GM23338 (cell line): ENCODE measurements at regions not wholly inside any gene's neighbourhood (a gene's known extent, or its start where the extent isn't known, plus 50 kb on each side); places are given as distances from the start of the nearest gene placed in this dataset.

Experiments used
- ATAC-seq: fragments of 200-7000 bp; cut with Tn5 transposase; 3 replicates; pipeline ENCODE4 v1.9.1; 2020
- DNase-seq: peaks from one replicate; pipeline ENCODE4 v3.0.0-alpha.2; 2015; ENCODE audit warnings: low spot score
- H2AFZ ChIP-seq: fragments of 200-600 bp; sonication (generic); 2 replicates; pipeline ENCODE4 v1.8.0; 2016; ENCODE audit warnings: antibody characterized with exemption, mild to moderate bottlenecking, moderate library complexity
- H3F3A ChIP-seq: fragments of 200-600 bp; sonication (generic); replicated peaks from 2 replicates; pipeline ENCODE4 v1.8.0; 2017; ENCODE audit warnings: antibody characterized with exemption, mixed run types, low read depth
- H3K27ac ChIP-seq: fragments of 200-600 bp; sonication (generic); 2 replicates; pipeline ENCODE4 v1.6.1; 2016; ENCODE audit warnings: low read depth
- H3K27me3 ChIP-seq: fragments of 200-600 bp; sonication (generic); 2 replicates; pipeline ENCODE4 v1.8.0; 2016; ENCODE audit warnings: mild to moderate bottlenecking, mixed run types, moderate library complexity; ENCODE audit not compliant: insufficient read depth
- H3K36me3 ChIP-seq: fragments of 200-600 bp; sonication (generic); 2 replicates; pipeline ENCODE4 v1.8.0; 2016; ENCODE audit warnings: mild to moderate bottlenecking; ENCODE audit not compliant: insufficient read depth
- H3K4me1 ChIP-seq: fragments of 200-600 bp; sonication (generic); 2 replicates; pipeline ENCODE4 v1.8.0; 2016; ENCODE audit warnings: mild to moderate bottlenecking, moderate library complexity; ENCODE audit not compliant: insufficient read depth
- H3K4me2 ChIP-seq: fragments of 200-600 bp; sonication (generic); 2 replicates; pipeline ENCODE4 v1.7.1; 2017; ENCODE audit warnings: mixed run types
- H3K4me3 ChIP-seq: fragments of 200-600 bp; sonication (generic); 2 replicates; pipeline ENCODE4 v1.6.1; 2016; ENCODE audit warnings: mixed run types
- H3K79me2 ChIP-seq: fragments of 200-600 bp; sonication (generic); replicated peaks from 2 replicates; pipeline ENCODE4 v1.8.0; 2017; ENCODE audit warnings: mild to moderate bottlenecking; ENCODE audit not compliant: insufficient read depth
- H3K9me2 ChIP-seq: fragments of 200-600 bp; sonication (generic); 2 replicates; pipeline ENCODE4 v1.8.0; 2017; ENCODE audit not compliant: insufficient read depth
- H4K20me1 ChIP-seq: fragments of 200-600 bp; sonication (generic); replicated peaks from 2 replicates; pipeline ENCODE4 v1.8.0; 2017; ENCODE audit warnings: mild to moderate bottlenecking; ENCODE audit not compliant: insufficient read depth
- H3K27ac Mint-ChIP-seq: 2 replicates; pipeline ENCODE4 v1.8.0; 2020; ENCODE audit warnings: inconsistent platforms, mild to moderate bottlenecking, moderate library complexity, mixed read lengths
- H3K27me3 Mint-ChIP-seq: 3 replicates; pipeline ENCODE4 v1.8.0; 2022; ENCODE audit warnings: low read depth, mild to moderate bottlenecking, moderate library complexity, mixed read lengths, inconsistent platforms; ENCODE audit not compliant: insufficient read depth, poor library complexity
- H3K36me3 Mint-ChIP-seq: 3 replicates; pipeline ENCODE4 v1.8.0; 2021; ENCODE audit warnings: low read depth, mild to moderate bottlenecking, inconsistent platforms, moderate library complexity, mixed read lengths
- H3K4me1 Mint-ChIP-seq: 3 replicates; pipeline ENCODE4 v1.8.0; 2020; ENCODE audit warnings: mild to moderate bottlenecking, inconsistent platforms, mixed read lengths
- H3K4me3 Mint-ChIP-seq: 3 replicates; pipeline ENCODE4 v1.8.0; 2021; ENCODE audit warnings: moderate library complexity, mild to moderate bottlenecking, inconsistent platforms, mixed read lengths
- H3K9me3 Mint-ChIP-seq: 3 replicates; pipeline ENCODE4 v1.8.0; 2020; ENCODE audit warnings: moderate library complexity, mild to moderate bottlenecking, inconsistent platforms, mixed read lengths
- CREB1 ChIP-seq: fragments of 250-450 bp; sonication (Bioruptor Pico); IDR thresholded peaks from 2 replicates; pipeline ENCODE4 v1.5.0; 2020; ENCODE audit warnings: low read depth, mild to moderate bottlenecking, moderate library complexity
- EZH2 ChIP-seq: fragments of 200-600 bp; sonication (generic); IDR thresholded peaks from one replicate; pipeline ENCODE4 v1.8.0; 2017; ENCODE audit warnings: antibody characterized with exemption, mild to moderate bottlenecking, low read depth; ENCODE audit not compliant: unreplicated experiment
- EZH2phosphoT487 ChIP-seq: fragments of 200-600 bp; sonication (generic); IDR thresholded peaks from one replicate; pipeline ENCODE4 v1.8.1; 2018; ENCODE audit warnings: antibody characterized with exemption; ENCODE audit not compliant: unreplicated experiment
- JUNB ChIP-seq: IDR thresholded peaks from one replicate; pipeline ENCODE4 v1.6.1; 2016; ENCODE audit warnings: antibody characterized with exemption; ENCODE audit not compliant: unreplicated experiment
- NANOG ChIP-seq: IDR thresholded peaks from 2 replicates; pipeline ENCODE4 v1.6.1; 2016; ENCODE audit warnings: antibody characterized with exemption, borderline replicate concordance
- POLR2AphosphoS5 ChIP-seq: IDR thresholded peaks from 2 replicates; pipeline ENCODE4 v1.6.1; 2016; ENCODE audit warnings: antibody characterized with exemption, low read depth
- REST ChIP-seq: IDR thresholded peaks from one replicate; pipeline ENCODE4 v1.6.1; 2018; ENCODE audit warnings: antibody characterized with exemption; ENCODE audit not compliant: unreplicated experiment
- STAT1 ChIP-seq: IDR thresholded peaks from one replicate; pipeline ENCODE4 v1.6.1; 2016; ENCODE audit warnings: antibody characterized with exemption; ENCODE audit not compliant: unreplicated experiment
- ZNF331 ChIP-seq: fragments of 250-450 bp; sonication (Bioruptor Pico); IDR thresholded peaks from 2 replicates; pipeline ENCODE4 v1.5.0; 2020; ENCODE audit warnings: low read depth, mild to moderate bottlenecking, moderate library complexity
- ZNF462 ChIP-seq: fragments of 250-450 bp; sonication (Bioruptor Pico); IDR thresholded peaks from 2 replicates; pipeline ENCODE4 v1.5.0; 2020; ENCODE audit warnings: mild to moderate bottlenecking, moderate library complexity

GRCh38 chr1:60672449-60672848, 409.9 kb upstream of the NFIA start:
- Histone ChIP-seq H3K4me2 (no peak overlapping the region), H3K4me3 (no peak overlapping the region), H4K20me1 (no peaks in the 10 kb centered on the region), H3F3A (no peaks in the 10 kb centered on the region), H3K4me1 (no peaks in the 10 kb centered on the region), H3K36me3 (no peaks in the 10 kb centered on the region), H3K27me3 (no peaks in the 10 kb centered on the region), H2AFZ (no peak overlapping the region), H3K79me2 (no peaks in the 10 kb centered on the region), H3K9me2 (peaks cover 3% of the 10 kb centered on the region; the same call in 1 of the 2 replicates), H3K27ac (no peak overlapping the region)
- Mint-ChIP-seq H3K4me3 (no peak overlapping the region), H3K9me3 (no peaks in the 10 kb centered on the region), H3K27ac (no peak overlapping the region), H3K27me3 (no peaks in the 10 kb centered on the region), H3K4me1 (no peaks in the 10 kb centered on the region; the same call in 2 of the 3 replicates), H3K36me3 (no peaks in the 10 kb centered on the region; the same call in 2 of the 3 replicates)
- no peak for TF ChIP-seq JUNB
- no peak for TF ChIP-seq POLR2AphosphoS5
- TF ChIP-seq REST: no peak
- no peak for TF ChIP-seq NANOG
- TF ChIP-seq ZNF331 (CRISPR knock-in tag): no peak
- TF ChIP-seq CREB1 (CRISPR knock-in tag): no peak
- no peak for ATAC-seq
- DNase-seq: no peak

- H3K36me3 ChIP-seq: no peaks in the 10 kb centered on the region
- no peak overlapping the region for H3K4me3 Mint-ChIP-seq
- no peaks in the 10 kb centered on the region for H3K27me3 ChIP-seq
- H3K4me1 Mint-ChIP-seq: no peaks in the 10 kb centered on the region; the same call in 2 of the 3 replicates
- no peaks in the 10 kb centered on the region for H3F3A ChIP-seq
- no peaks in the 10 kb centered on the region for H3K79me2 ChIP-seq
- no peaks in the 10 kb centered on the region; the same call in 2 of the 3 replicates for H3K36me3 Mint-ChIP-seq
- no peak overlapping the region for H3K4me3 ChIP-seq
- H3K27ac Mint-ChIP-seq: no peak overlapping the region
- H3K9me2 ChIP-seq: peaks cover 14% of the 10 kb centered on the region; the same call in 1 of the 2 replicates
- no peaks in the 10 kb centered on the region for H3K4me1 ChIP-seq
- ATAC-seq: no peak
- no peak overlapping the region for H3K4me2 ChIP-seq
- H3K27me3 Mint-ChIP-seq: no peaks in the 10 kb centered on the region
- H4K20me1 ChIP-seq: no peaks in the 10 kb centered on the region
- no peaks in the 10 kb centered on the region for H3K9me3 Mint-ChIP-seq
- no peak overlapping the region for H2AFZ ChIP-seq
- H3K27ac ChIP-seq: no peak overlapping the region
- DNase-seq: no peak
- TF ChIP-seq ZNF462 (CRISPR knock-in tag) (no peak), EZH2phosphoT487 (no peak), CREB1 (CRISPR knock-in tag) (no peak), STAT1 (no peak), ZNF331 (CRISPR knock-in tag) (no peak), POLR2AphosphoS5 (no peak), EZH2 (no peak)
These were observed 412.1 kb upstream of the NFIA start for GRCh38 chr1:60670302-60670701.
